AG09309 (cell line): ENCODE measurements at regions not wholly inside any gene's neighbourhood (a gene's known extent, or its start where the extent isn't known, plus 50 kb on each side); places are given as distances from the start of the nearest gene placed in this dataset.

Experiments used
- DNase-seq: peaks from one replicate; pipeline ENCODE4 v3.0.0-alpha.2; 2010; ENCODE audit warnings: low read depth
- H3K4me3 ChIP-seq: 2 replicates; pipeline ENCODE4 v1.5.1; 2011; ENCODE audit warnings: mild to moderate bottlenecking, low read depth, low read length, moderate library complexity; ENCODE audit not compliant: control insufficient read depth
- TF ChIP-seq, protein P1 (sequence below): IDR thresholded peaks from 2 replicates; pipeline ENCODE4 v1.5.1; 2011; ENCODE audit warnings: mild to moderate bottlenecking, low read depth, low read length, inconsistent platforms; ENCODE audit not compliant: insufficient read depth, control insufficient read depth; ENCODE audit errors: missing control alignments

GRCh38 chr18:60122339-60122738 is 222.5 kb downstream of the PMAIP1 start:
- DNase-seq, result no peak
- no peak overlapping the region for H3K4me3 ChIP-seq
- TF ChIP-seq, protein P1, sequence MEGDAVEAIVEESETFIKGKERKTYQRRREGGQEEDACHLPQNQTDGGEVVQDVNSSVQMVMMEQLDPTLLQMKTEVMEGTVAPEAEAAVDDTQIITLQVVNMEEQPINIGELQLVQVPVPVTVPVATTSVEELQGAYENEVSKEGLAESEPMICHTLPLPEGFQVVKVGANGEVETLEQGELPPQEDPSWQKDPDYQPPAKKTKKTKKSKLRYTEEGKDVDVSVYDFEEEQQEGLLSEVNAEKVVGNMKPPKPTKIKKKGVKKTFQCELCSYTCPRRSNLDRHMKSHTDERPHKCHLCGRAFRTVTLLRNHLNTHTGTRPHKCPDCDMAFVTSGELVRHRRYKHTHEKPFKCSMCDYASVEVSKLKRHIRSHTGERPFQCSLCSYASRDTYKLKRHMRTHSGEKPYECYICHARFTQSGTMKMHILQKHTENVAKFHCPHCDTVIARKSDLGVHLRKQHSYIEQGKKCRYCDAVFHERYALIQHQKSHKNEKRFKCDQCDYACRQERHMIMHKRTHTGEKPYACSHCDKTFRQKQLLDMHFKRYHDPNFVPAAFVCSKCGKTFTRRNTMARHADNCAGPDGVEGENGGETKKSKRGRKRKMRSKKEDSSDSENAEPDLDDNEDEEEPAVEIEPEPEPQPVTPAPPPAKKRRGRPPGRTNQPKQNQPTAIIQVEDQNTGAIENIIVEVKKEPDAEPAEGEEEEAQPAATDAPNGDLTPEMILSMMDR, result no peak

- no peak overlapping the region for H3K4me3 ChIP-seq
- no peak for DNase-seq
- TF ChIP-seq, protein P1, result no peak
Observed at GRCh38 chr18:60120231-60120750, 220.5 kb downstream of the PMAIP1 start.

DNA sequence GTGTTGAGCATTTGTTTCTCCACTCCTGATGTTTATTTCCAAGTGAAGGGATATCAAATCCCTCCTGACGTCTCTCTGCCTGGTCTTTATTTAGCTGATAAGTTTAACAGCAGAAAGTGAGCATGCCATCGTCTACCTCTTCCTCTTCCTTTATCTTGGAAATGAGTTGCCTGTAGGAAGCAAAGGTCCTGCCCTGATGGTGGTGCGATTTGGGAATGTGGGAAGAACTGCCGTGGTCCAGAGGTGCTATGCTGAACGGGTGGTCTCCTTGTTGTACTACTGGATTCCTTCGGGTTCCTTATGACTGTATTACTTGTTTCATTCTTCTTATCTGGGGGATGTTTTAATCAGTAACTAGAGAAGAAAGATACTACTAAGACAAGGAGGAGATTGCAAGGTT is 217.5 kb downstream of the PMAIP1 start:
- no peak for DNase-seq
- H3K4me3 ChIP-seq, result no peak overlapping the region

GRCh38 chr18:60113396-60113795 is 213.6 kb downstream of the PMAIP1 start:
- no peak overlapping the region for H3K4me3 ChIP-seq
- no peak for DNase-seq
- TF ChIP-seq, protein P1, result no peak

More for the DNA sequence above, 217.5 kb downstream of the PMAIP1 start:
- TF ChIP-seq, protein P1, result no peak

DNA sequence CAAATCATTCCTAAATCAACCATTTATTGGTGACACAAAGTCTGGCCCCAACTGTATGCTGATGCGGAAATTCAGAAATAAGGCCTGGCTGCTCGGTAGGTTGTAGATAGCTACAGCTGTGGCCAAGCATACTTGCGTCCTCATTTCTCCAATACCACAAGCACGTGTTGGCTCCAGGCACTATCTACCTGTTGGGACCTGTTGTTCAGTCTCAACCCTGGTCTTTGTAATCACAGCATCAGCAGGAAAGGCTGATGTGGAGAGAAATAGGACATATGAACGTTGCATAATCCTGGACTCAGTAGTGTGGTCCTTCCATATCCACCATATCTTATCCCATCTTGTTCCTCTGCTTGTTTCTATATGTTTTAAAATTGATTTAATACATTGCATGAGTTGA is 212.6 kb downstream of the PMAIP1 start:
- no peak for DNase-seq
- no peak overlapping the region for H3K4me3 ChIP-seq
- TF ChIP-seq, protein P1, result no peak

- no peak for DNase-seq
- no peak overlapping the region for H3K4me3 ChIP-seq
- TF ChIP-seq, protein P1, result no peak
Observed at GRCh38 chr18:60111525-60111924, 211.7 kb downstream of the PMAIP1 start.

GRCh38 chr18:60110836-60111235 is 211.0 kb downstream of the PMAIP1 start:
- TF ChIP-seq, protein P1, result no peak
- no peak overlapping the region for H3K4me3 ChIP-seq
- DNase-seq, result no peak
